Transverse colon (tissue), 3 donors: ENCODE measurements at regions not wholly inside any gene's neighbourhood (a gene's known extent, or its start where the extent isn't known, plus 50 kb on each side); places are given as distances from the start of the nearest gene placed in this dataset.

Source experiments
- CTCF ChIP-seq, 5 experiments: fragments of 200-600 bp in 3 of 5; fragments of 450-650 bp in 2 of 5; sonication (generic) in 3 of 5; IDR thresholded peaks; 1 replicate in 2 of 5; 2 replicates in 3 of 5; pipeline ENCODE4 v1.5.1; 2016 to 2017; ENCODE audit warnings: antibody characterized with exemption in 5 of 5, inconsistent platforms in 3 of 5, mild to moderate bottlenecking in 2 of 5, moderate library complexity in 1 of 5
- EP300 ChIP-seq: sonication (generic); formaldehyde crosslinking; IDR thresholded peaks from one replicate; pipeline ENCODE4 v1.6.1; 2017; ENCODE audit warnings: antibody characterized with exemption, low read depth

- TF ChIP-seq CTCF (IDR thresholded peaks at IDR 0.05) = no peak
- no peak for TF ChIP-seq EP300
Observed at GRCh38 chr3:73874606-73875369, 250.0 kb upstream of the PDZRN3 start.
